ENCODE measurements at regions not wholly inside any gene's neighbourhood (a gene's known extent, or its start where the extent isn't known, plus 50 kb on each side); places are given as distances from the start of the nearest gene placed in this dataset.

DNA sequence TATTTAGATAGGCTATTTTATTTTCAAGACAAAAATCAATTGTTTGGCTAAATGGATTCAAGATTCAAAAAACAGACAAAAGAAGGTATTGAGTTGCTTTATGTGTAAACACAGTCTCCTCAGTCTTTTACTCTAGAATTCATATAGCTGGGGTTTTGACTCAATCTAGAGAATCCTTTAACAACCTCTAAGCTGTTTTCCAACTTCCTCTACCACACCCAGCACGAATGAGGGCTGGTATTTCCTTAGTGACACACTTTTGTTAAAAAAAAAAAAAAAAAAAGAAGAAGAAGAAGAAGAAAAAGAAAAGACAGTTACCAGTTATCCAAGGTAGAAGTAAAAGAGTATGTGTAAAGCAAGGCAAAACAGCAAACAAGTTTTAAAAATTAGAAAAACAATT is 732.8 kb upstream of the GOLIM4 start:
- no peak for DNase-seq
- no peak overlapping the region for H3K9ac ChIP-seq (ENCODE audit: low read length)
- no peak overlapping the region for H3K4me2 ChIP-seq (ENCODE audit: low read depth, low read length)
- no peaks in the 10 kb centered on the region for H3K36me3 ChIP-seq (replicated peaks; ENCODE audit: insufficient read depth, low read length)
- H3F3A ChIP-seq (ENCODE audit: insufficient read depth, low read length): no peaks in the 10 kb centered on the region
- no peak overlapping the region for H2AFZ ChIP-seq (ENCODE audit: low read length)
- peaks cover 9% of the 10 kb centered on the region; the same call in 1 of the 2 replicates for H3K4me1 ChIP-seq (ENCODE audit: low read length)
- no peaks in the 10 kb centered on the region for H3K27me3 ChIP-seq (replicated peaks; ENCODE audit: insufficient read depth, low read length)
- TF ChIP-seq, protein P1, sequence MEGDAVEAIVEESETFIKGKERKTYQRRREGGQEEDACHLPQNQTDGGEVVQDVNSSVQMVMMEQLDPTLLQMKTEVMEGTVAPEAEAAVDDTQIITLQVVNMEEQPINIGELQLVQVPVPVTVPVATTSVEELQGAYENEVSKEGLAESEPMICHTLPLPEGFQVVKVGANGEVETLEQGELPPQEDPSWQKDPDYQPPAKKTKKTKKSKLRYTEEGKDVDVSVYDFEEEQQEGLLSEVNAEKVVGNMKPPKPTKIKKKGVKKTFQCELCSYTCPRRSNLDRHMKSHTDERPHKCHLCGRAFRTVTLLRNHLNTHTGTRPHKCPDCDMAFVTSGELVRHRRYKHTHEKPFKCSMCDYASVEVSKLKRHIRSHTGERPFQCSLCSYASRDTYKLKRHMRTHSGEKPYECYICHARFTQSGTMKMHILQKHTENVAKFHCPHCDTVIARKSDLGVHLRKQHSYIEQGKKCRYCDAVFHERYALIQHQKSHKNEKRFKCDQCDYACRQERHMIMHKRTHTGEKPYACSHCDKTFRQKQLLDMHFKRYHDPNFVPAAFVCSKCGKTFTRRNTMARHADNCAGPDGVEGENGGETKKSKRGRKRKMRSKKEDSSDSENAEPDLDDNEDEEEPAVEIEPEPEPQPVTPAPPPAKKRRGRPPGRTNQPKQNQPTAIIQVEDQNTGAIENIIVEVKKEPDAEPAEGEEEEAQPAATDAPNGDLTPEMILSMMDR (IDR thresholded peaks at IDR 0.05; ENCODE audit: low read length): no peak
- no peak for TF ChIP-seq EZH2phosphoT487 (IDR thresholded peaks at IDR 0.05; ENCODE audit: low read length)
- no peak for TF ChIP-seq EZH2 (optimal IDR thresholded peaks at IDR 0.05; ENCODE audit: low read depth, low read length)
- no peak overlapping the region for H3K4me3 ChIP-seq (ENCODE audit: low read length)
- no peaks in the 10 kb centered on the region for H3K9me2 ChIP-seq (replicated peaks; ENCODE audit: insufficient read depth, low read length)
- no peaks in the 10 kb centered on the region for H3K79me2 ChIP-seq (ENCODE audit: low read length)
- H4K20me1 ChIP-seq (ENCODE audit: insufficient read depth, low read length): no peaks in the 10 kb centered on the region
- no peak overlapping the region for H3K27ac ChIP-seq (ENCODE audit: low read length)
- no peaks in the 10 kb centered on the region for H3K9me3 ChIP-seq (replicated peaks; ENCODE audit: insufficient read depth, low read length)

DNA sequence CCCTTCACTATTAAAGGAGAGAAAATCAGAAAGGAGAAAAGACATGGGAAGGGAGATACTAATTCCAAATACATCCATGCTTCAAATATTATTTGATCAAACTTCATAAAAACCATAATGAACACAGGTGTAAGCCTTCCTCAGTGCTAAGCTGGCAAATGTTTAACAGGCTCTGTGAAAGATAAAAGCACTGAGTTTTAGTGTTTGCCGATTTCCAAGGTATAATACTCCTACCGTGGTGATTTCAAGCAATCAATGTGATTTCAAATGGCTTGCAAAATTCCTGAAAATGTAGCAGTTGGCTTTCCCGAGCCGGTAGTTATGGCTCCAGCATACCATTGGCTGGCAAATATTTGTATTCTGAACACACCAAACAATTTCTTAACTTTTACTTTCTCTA is 732.3 kb upstream of the GOLIM4 start:
- Histone ChIP-seq H3K9me2 (replicated peaks; ENCODE audit: insufficient read depth, low read length) (no peaks in the 10 kb centered on the region), H3K36me3 (replicated peaks; ENCODE audit: insufficient read depth, low read length) (no peaks in the 10 kb centered on the region), H4K20me1 (ENCODE audit: insufficient read depth, low read length) (no peaks in the 10 kb centered on the region), H3K4me1 (ENCODE audit: low read length) (peaks cover 9% of the 10 kb centered on the region; the same call in 1 of the 2 replicates), H3K27me3 (replicated peaks; ENCODE audit: insufficient read depth, low read length) (no peaks in the 10 kb centered on the region), H3F3A (ENCODE audit: insufficient read depth, low read length) (no peaks in the 10 kb centered on the region), H3K79me2 (ENCODE audit: low read length) (no peaks in the 10 kb centered on the region), H3K27ac (ENCODE audit: low read length) (no peak overlapping the region), H3K4me3 (ENCODE audit: low read length) (no peak overlapping the region), H3K4me2 (ENCODE audit: low read depth, low read length) (no peak overlapping the region), H2AFZ (ENCODE audit: low read length) (no peak overlapping the region), H3K9ac (ENCODE audit: low read length) (no peak overlapping the region), H3K9me3 (replicated peaks; ENCODE audit: insufficient read depth, low read length) (no peaks in the 10 kb centered on the region)
- no peak for DNase-seq
- TF ChIP-seq, protein P1 (IDR thresholded peaks at IDR 0.05; ENCODE audit: low read length): no peak
- no peak for TF ChIP-seq EZH2 (optimal IDR thresholded peaks at IDR 0.05; ENCODE audit: low read depth, low read length)

DNA sequence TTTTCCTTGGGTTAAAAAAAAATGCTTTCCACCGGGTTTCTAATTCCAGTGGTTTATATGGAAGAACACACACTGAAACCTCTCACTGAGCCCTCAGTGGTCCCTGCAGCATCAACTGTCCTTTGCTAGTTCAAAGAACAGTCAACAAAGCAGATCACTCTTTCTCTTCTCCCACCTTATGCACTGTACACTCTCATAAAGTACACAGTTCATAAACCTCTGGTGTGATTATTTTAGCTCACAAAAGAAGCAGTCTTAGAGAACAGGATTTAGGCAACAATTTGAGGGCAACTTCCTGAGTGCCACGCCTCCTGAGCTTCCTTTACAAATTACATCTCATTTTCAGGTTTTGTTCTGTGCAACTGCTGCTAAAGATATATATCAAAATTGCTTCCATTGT is 728.4 kb upstream of the GOLIM4 start:
- H2AFZ ChIP-seq (ENCODE audit: low read length): no peak overlapping the region
- no peaks in the 10 kb centered on the region for H3K27me3 ChIP-seq (replicated peaks; ENCODE audit: insufficient read depth, low read length)
- H3K4me2 ChIP-seq (ENCODE audit: low read depth, low read length): no peak overlapping the region
- H3K4me3 ChIP-seq (ENCODE audit: low read length): no peak overlapping the region
- H3K9ac ChIP-seq (ENCODE audit: low read length): no peak overlapping the region
- H3K9me3 ChIP-seq (replicated peaks; ENCODE audit: insufficient read depth, low read length): no peaks in the 10 kb centered on the region
- no peaks in the 10 kb centered on the region for H4K20me1 ChIP-seq (ENCODE audit: insufficient read depth, low read length)
- no peaks in the 10 kb centered on the region for H3K36me3 ChIP-seq (replicated peaks; ENCODE audit: insufficient read depth, low read length)
- DNase-seq: peak; percentile 49
- no peaks in the 10 kb centered on the region for H3F3A ChIP-seq (ENCODE audit: insufficient read depth, low read length)
- H3K9me2 ChIP-seq (replicated peaks; ENCODE audit: insufficient read depth, low read length): no peaks in the 10 kb centered on the region
- peaks cover 9% of the 10 kb centered on the region; the same call in 1 of the 2 replicates for H3K4me1 ChIP-seq (ENCODE audit: low read length)
- H3K27ac ChIP-seq (ENCODE audit: low read length): no peak overlapping the region
- no peaks in the 10 kb centered on the region for H3K79me2 ChIP-seq (ENCODE audit: low read length)
- TF ChIP-seq, protein P1 (IDR thresholded peaks at IDR 0.05; ENCODE audit: low read length): no peak
- TF ChIP-seq EZH2phosphoT487 (IDR thresholded peaks at IDR 0.05; ENCODE audit: low read length) (no peak), EZH2 (optimal IDR thresholded peaks at IDR 0.05; ENCODE audit: low read depth, low read length) (no peak)

Measured in MM.1S (cell line).